ENCODE measurements at regions not wholly inside any gene's neighbourhood (a gene's known extent, or its start where the extent isn't known, plus 50 kb on each side); places are given as distances from the start of the nearest gene placed in this dataset.

- TF ChIP-seq ZNF583 (CRISPR knock-in tag; IDR thresholded peaks at IDR 0.05) (no peak), ZNF239 (CRISPR knock-in tag; IDR thresholded peaks at IDR 0.05) (no peak), TEAD1 (CRISPR knock-in tag; IDR thresholded peaks at IDR 0.05) (no peak), LCOR (CRISPR knock-in tag; IDR thresholded peaks at IDR 0.05) (0 out of 2 replicates have a peak, but pooled peaks have one; percentile 63), CAMTA2 (CRISPR knock-in tag; conservative IDR thresholded peaks at IDR 0.05) (no peak), MEIS2 (IDR thresholded peaks at IDR 0.05; ENCODE audit: partially characterized antibody) (peak; percentile 53), ILK (tag; IDR thresholded peaks at IDR 0.05; ENCODE audit: borderline replicate concordance, low read depth) (no peak), NCOA2 (IDR thresholded peaks at IDR 0.05; ENCODE audit: partially characterized antibody in 2 of 2) (no peak), E4F1 (CRISPR knock-in tag; IDR thresholded peaks at IDR 0.05; ENCODE audit: borderline replicate concordance) (no peak), ZFP36 (IDR thresholded peaks at IDR 0.05; ENCODE audit: low read depth, low read length, partially characterized antibody) (no peak), PATZ1 (CRISPR knock-in tag; IDR thresholded peaks at IDR 0.05; ENCODE audit: borderline replicate concordance) (no peak), ZNF12 (CRISPR knock-in tag; IDR thresholded peaks at IDR 0.05) (no peak), MITF (IDR thresholded peaks at IDR 0.05) (no peak), EP300 (IDR thresholded peaks at IDR 0.05; ENCODE audit: low read length) (peak; percentile 26; the same call in 1 of the 2 replicates), PRMT5 (CRISPR knock-in tag; IDR thresholded peaks at IDR 0.05) (no peak), RBM17 (IDR thresholded peaks at IDR 0.05; ENCODE audit: borderline replicate concordance, low read depth, low read length) (no peak), ZNF280A (IDR thresholded peaks at IDR 0.05; ENCODE audit: low read depth, partially characterized antibody) (no peak), PTBP1 (IDR thresholded peaks at IDR 0.05; ENCODE audit: low read depth, low read length) (no peak), PHF20 (IDR thresholded peaks at IDR 0.05; ENCODE audit: partially characterized antibody) (no peak), TAL1 (IDR thresholded peaks at IDR 0.05) (peak; percentile 32; the same call in 1 of the 2 replicates), MYNN (IDR thresholded peaks at IDR 0.05) (no peak), MYNN (CRISPR knock-in tag; IDR thresholded peaks at IDR 0.05) (no peak), CHD1 (IDR thresholded peaks at IDR 0.05; ENCODE audit: low read length) (no peak)
Observed at GRCh38 chrX:39729981-39730661, 367.6 kb downstream of the BCOR start (continued).
